Chondrocyte (in vitro differentiated cells): ENCODE measurements at regions not wholly inside any gene's neighbourhood (a gene's known extent, or its start where the extent isn't known, plus 50 kb on each side); places are given as distances from the start of the nearest gene placed in this dataset.

Source experiments
- DNase-seq: peaks from one replicate; pipeline ENCODE4 v3.0.0; 2021; ENCODE audit warnings: mixed read lengths, low spot score
- H3K27ac Mint-ChIP-seq: one replicate; pipeline ENCODE4 v1.8.0; 2021; ENCODE audit warnings: mild to moderate bottlenecking, moderate library complexity, mixed read lengths; ENCODE audit not compliant: unreplicated experiment
- H3K27me3 Mint-ChIP-seq: 2 replicates; pipeline ENCODE4 v1.8.0; 2021; ENCODE audit warnings: low read depth, mixed read lengths
- H3K36me3 Mint-ChIP-seq: 2 replicates; pipeline ENCODE4 v1.8.0; 2021; ENCODE audit warnings: low read depth, mixed read lengths
- H3K4me1 Mint-ChIP-seq: 2 replicates; pipeline ENCODE4 v1.8.0; 2021; ENCODE audit warnings: low read depth, mild to moderate bottlenecking, mixed read lengths
- H3K4me3 Mint-ChIP-seq: one replicate; pipeline ENCODE4 v1.8.0; 2021; ENCODE audit warnings: mild to moderate bottlenecking, moderate library complexity, mixed read lengths; ENCODE audit not compliant: unreplicated experiment
- H3K9me3 Mint-ChIP-seq: 2 replicates; pipeline ENCODE4 v1.8.0; 2021; ENCODE audit warnings: low read depth, mixed read lengths
- CTCF ChIP-seq: fragments of 200-600 bp; sonication (generic); IDR thresholded peaks from 2 replicates; pipeline ENCODE4 v1.5.0; 2021; ENCODE audit warnings: antibody characterized with exemption, mild to moderate bottlenecking, moderate library complexity

DNA sequence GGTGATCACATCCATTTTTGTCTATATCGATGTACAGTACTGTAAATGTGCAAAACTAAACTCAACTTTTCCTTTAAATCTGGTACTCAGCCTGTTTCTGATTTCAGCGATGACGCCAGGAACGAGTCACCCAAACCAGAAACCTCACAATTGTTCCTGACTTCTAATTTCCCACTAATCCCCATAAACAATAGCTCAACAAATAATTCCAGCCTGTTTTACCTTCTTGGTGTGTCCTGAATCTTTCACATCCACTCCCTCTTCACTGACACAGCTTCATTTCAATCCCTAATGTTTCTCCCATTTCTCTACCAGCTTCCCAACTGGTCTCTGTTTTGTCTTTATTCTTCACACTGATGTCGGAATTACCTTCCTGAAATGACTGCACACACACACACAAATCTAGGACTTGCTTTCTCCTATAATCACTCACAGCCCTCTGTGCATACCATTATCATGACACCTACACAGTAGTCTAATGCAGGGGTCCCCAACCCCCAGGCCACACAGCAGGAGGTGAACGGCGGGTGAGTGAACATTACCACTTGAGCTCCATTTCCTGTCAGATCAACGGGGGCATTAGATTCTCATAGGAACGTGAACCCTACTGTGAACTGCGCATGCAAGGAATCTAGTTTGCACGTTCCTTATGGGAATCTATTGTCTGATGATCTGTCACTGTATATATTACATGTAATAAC is 97.8 kb upstream of the SLC30A5 start:
- Mint-ChIP-seq H3K27ac (no peak overlapping the region), H3K36me3 (peaks cover 2% of the 10 kb centered on the region), H3K27me3 (no peaks in the 10 kb centered on the region), H3K4me3 (no peak overlapping the region), H3K9me3 (peaks cover 4% of the 10 kb centered on the region), H3K4me1 (peaks cover 6% of the 10 kb centered on the region)
- TF ChIP-seq CTCF, result no peak
- no peak for DNase-seq

DNA sequence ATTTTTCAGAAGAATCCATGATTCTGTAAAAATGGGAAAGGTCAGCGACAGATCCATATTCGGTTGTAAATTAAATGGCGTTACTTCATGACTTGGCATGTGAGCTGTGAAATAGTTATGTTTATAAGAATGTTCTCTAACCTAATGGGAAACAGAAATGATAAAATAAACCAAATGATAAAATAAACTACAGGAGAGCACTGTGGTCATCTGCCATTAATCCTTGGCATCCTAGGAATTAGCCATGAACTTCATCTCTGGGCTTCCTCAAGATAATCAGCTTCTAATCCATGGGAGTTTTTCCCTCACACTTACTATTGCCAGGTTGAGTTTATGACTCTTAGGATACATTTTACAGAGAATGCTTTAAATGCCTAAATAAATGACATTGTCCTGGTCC is 94.6 kb upstream of the SLC30A5 start:
- no peak for TF ChIP-seq CTCF
- Mint-ChIP-seq H3K9me3 (no peaks in the 10 kb centered on the region), H3K27me3 (no peaks in the 10 kb centered on the region), H3K4me1 (peaks cover 6% of the 10 kb centered on the region), H3K36me3 (peaks cover 2% of the 10 kb centered on the region), H3K27ac (no peak overlapping the region), H3K4me3 (no peak overlapping the region)
- DNase-seq, result no peak

- DNase-seq, result no peak
- Mint-ChIP-seq H3K4me1 (peaks cover 6% of the 10 kb centered on the region), H3K9me3 (no peaks in the 10 kb centered on the region), H3K36me3 (peaks cover 2% of the 10 kb centered on the region), H3K27me3 (no peaks in the 10 kb centered on the region), H3K4me3 (no peak overlapping the region), H3K27ac (no peak overlapping the region)
- no peak for TF ChIP-seq CTCF
Observed at GRCh38 chr5:69000216-69000919, 93.4 kb upstream of the SLC30A5 start.

GRCh38 chr5:69000949-69001348 is 92.9 kb upstream of the SLC30A5 start:
- Mint-ChIP-seq H3K4me1 (peaks cover 2% of the 10 kb centered on the region), H3K27ac (no peak overlapping the region), H3K36me3 (no peaks in the 10 kb centered on the region), H3K4me3 (no peak overlapping the region), H3K9me3 (no peaks in the 10 kb centered on the region), H3K27me3 (no peaks in the 10 kb centered on the region)
- DNase-seq, result no peak
- TF ChIP-seq CTCF, result no peak

DNA sequence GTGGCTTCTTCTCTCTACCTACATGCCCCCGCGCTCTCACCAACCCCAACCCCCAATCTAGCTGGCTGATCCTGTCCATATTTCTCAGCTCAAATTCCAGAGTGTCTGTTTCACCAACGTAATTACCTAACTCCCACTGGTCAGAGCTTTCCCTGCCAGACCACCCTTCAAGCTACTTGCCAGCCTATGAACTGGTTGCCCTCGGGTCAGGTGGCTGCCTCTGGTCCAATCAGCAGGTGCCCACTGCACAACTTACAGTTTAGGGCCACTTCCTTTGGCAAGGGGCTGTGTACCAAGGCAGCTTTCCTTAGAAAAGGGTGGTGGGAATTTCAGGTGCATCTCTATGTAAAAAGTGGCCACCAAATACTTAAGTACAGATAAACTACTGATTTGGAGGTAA is 92.2 kb upstream of the SLC30A5 start:
- H3K27ac Mint-ChIP-seq, result no peak overlapping the region
- TF ChIP-seq CTCF, result no peak
- H3K9me3 Mint-ChIP-seq, result no peaks in the 10 kb centered on the region
- H3K27me3 Mint-ChIP-seq, result no peaks in the 10 kb centered on the region
- no peaks in the 10 kb centered on the region for H3K36me3 Mint-ChIP-seq
- no peak overlapping the region for H3K4me3 Mint-ChIP-seq
- no peaks in the 10 kb centered on the region for H3K4me1 Mint-ChIP-seq
- no peak for DNase-seq
